Mesothelial cell of epicardium (in vitro differentiated cells): ENCODE measurements at regions not wholly inside any gene's neighbourhood (a gene's known extent, or its start where the extent isn't known, plus 50 kb on each side); places are given as distances from the start of the nearest gene placed in this dataset.

Source experiments
- DNase-seq, 2 experiments: peaks; one replicate each; pipeline ENCODE4 v3.0.0; 2021; ENCODE audit warnings: low spot score in 2 of 2; ENCODE audit not compliant: unreplicated experiment in 2 of 2
- H3K27ac Mint-ChIP-seq: 2 replicates; pipeline ENCODE4 v1.8.0; 2021; ENCODE audit warnings: mixed read lengths
- H3K27me3 Mint-ChIP-seq: 2 replicates; pipeline ENCODE4 v1.8.0; 2021; ENCODE audit warnings: low read depth, mixed read lengths
- H3K36me3 Mint-ChIP-seq: 2 replicates; pipeline ENCODE4 v1.8.0; 2021; ENCODE audit warnings: mixed read lengths
- H3K4me1 Mint-ChIP-seq: 2 replicates; pipeline ENCODE4 v1.8.0; 2021; ENCODE audit warnings: mixed read lengths
- H3K4me3 Mint-ChIP-seq: 2 replicates; pipeline ENCODE4 v1.8.0; 2021; ENCODE audit warnings: mild to moderate bottlenecking, moderate library complexity, mixed read lengths
- H3K9me3 Mint-ChIP-seq: 2 replicates; pipeline ENCODE4 v1.8.0; 2021; ENCODE audit warnings: mixed read lengths
- TF ChIP-seq, protein P1 (sequence below): fragments of 200-600 bp; sonication (generic); IDR thresholded peaks from one replicate; pipeline ENCODE4 v1.5.0; 2021; ENCODE audit warnings: antibody characterized with exemption; ENCODE audit not compliant: unreplicated experiment

GRCh38 chr17:21524211-21524591, 148.0 kb downstream of the KCNJ12 start:
- no peak overlapping the region for H3K4me3 Mint-ChIP-seq
- DNase-seq, result no peak

GRCh38 chr17:21525464-21526130, 149.4 kb downstream of the KCNJ12 start:
- Mint-ChIP-seq H3K4me3 (no peak overlapping the region), H3K36me3 (no peaks in the 10 kb centered on the region), H3K27me3 (peaks cover 1% of the 10 kb centered on the region), H3K9me3 (no peaks in the 10 kb centered on the region), H3K27ac (no peak overlapping the region), H3K4me1 (peaks cover 8% of the 10 kb centered on the region)
- TF ChIP-seq, protein P1, sequence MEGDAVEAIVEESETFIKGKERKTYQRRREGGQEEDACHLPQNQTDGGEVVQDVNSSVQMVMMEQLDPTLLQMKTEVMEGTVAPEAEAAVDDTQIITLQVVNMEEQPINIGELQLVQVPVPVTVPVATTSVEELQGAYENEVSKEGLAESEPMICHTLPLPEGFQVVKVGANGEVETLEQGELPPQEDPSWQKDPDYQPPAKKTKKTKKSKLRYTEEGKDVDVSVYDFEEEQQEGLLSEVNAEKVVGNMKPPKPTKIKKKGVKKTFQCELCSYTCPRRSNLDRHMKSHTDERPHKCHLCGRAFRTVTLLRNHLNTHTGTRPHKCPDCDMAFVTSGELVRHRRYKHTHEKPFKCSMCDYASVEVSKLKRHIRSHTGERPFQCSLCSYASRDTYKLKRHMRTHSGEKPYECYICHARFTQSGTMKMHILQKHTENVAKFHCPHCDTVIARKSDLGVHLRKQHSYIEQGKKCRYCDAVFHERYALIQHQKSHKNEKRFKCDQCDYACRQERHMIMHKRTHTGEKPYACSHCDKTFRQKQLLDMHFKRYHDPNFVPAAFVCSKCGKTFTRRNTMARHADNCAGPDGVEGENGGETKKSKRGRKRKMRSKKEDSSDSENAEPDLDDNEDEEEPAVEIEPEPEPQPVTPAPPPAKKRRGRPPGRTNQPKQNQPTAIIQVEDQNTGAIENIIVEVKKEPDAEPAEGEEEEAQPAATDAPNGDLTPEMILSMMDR, result no peak
- DNase-seq, result no peak

More at GRCh38 chr17:21524211-21524591, 148.0 kb downstream of the KCNJ12 start:
- Mint-ChIP-seq H3K9me3 (no peaks in the 10 kb centered on the region), H3K4me1 (peaks cover 8% of the 10 kb centered on the region), H3K27me3 (peaks cover 1% of the 10 kb centered on the region), H3K36me3 (no peaks in the 10 kb centered on the region), H3K27ac (no peak overlapping the region)
- TF ChIP-seq, protein P1, result no peak

DNA sequence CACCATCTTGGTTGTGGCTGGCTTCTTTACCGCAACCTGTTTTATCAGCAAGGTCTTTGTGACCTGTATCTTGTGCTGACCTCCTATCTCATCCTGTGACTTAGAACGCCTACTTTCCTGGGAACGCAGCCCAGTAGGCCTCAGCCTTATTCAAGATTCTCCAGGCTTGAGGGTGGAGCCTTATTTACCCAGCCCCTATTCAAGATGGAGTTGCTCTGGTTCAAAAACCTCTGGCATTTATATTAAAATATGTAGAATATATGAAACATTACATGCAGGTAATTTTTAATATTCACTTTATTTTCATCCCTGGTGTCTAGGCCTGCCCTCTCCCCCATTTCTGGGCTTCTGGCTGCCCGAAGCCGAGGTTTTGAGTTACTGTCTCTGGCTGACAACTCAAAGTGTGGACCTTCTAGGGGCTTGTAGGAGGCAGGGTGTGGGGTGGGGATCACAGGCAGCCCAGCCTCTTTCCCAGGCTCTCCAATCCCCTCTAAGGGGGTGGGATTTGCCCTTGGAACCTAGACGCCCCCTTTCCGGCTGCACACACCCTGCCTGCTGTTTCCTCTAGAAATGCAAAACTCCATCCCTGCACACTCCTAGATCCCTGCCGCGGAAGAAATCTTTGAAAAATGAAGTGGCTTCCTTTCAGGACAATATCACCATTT, 152.0 kb downstream of the KCNJ12 start:
- DNase-seq, result no peak
- no peak overlapping the region for H3K4me3 Mint-ChIP-seq
- H3K27ac Mint-ChIP-seq, result no peak overlapping the region
- no peaks in the 10 kb centered on the region for H3K36me3 Mint-ChIP-seq
- TF ChIP-seq, protein P1, result no peak
- peaks cover 8% of the 10 kb centered on the region for H3K4me1 Mint-ChIP-seq
- H3K27me3 Mint-ChIP-seq, result no peaks in the 10 kb centered on the region
- no peaks in the 10 kb centered on the region for H3K9me3 Mint-ChIP-seq

DNA sequence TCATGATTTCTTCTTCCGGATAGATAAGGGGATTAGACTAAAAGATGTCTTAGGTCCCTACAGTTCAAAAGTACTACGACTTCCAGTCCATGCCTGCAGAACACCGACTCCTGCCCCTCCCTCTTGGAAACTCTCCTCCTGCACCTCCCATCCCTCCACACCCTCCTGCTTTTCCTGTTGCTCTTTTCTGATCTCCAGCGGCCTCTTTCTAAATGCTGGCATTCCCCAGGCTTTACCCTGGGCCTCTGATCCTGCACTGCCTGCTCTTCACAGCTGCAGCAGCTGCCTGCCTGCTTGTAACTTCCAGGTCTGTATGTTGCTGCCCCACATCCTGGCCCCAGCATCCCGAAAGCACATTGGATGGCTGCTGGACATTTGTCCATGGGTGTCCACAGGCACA, 154.2 kb downstream of the KCNJ12 start:
- DNase-seq, result no peak
- no peaks in the 10 kb centered on the region for H3K9me3 Mint-ChIP-seq
- H3K36me3 Mint-ChIP-seq, result peaks cover 5% of the 10 kb centered on the region
- no peak overlapping the region for H3K4me3 Mint-ChIP-seq
- no peaks in the 10 kb centered on the region for H3K27me3 Mint-ChIP-seq
- no peaks in the 10 kb centered on the region for H3K4me1 Mint-ChIP-seq
- TF ChIP-seq, protein P1, result no peak
- no peak overlapping the region for H3K27ac Mint-ChIP-seq

DNA sequence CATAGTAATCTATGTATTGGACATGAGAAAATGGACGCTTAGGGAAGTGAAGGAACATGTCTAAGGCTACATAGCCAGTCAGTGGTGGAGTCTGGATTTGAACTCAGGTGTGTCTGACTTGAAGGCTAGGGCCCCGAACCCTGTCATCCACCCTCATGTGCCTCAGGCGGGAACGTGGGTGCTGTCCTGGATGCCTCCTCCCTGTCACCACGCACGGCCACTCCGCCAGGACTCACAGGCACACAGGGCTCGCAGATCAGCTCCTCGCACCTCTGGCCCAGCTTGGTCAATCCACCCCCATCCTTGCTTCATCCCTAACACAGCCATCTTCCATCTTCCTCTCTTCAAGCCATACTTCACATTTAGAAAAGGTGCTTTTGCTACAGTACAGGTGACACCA, 154.7 kb downstream of the KCNJ12 start:
- H3K4me3 Mint-ChIP-seq, result no peak overlapping the region
- TF ChIP-seq, protein P1, result no peak
- H3K27me3 Mint-ChIP-seq, result no peaks in the 10 kb centered on the region
- DNase-seq, result no peak
- H3K27ac Mint-ChIP-seq, result no peak overlapping the region
- H3K9me3 Mint-ChIP-seq, result no peaks in the 10 kb centered on the region
- no peaks in the 10 kb centered on the region for H3K4me1 Mint-ChIP-seq
- peaks cover 7% of the 10 kb centered on the region for H3K36me3 Mint-ChIP-seq
